EH (cell line): ENCODE measurements at regions not wholly inside any gene's neighbourhood (a gene's known extent, or its start where the extent isn't known, plus 50 kb on each side); places are given as distances from the start of the nearest gene placed in this dataset.

Source experiments
- DNase-seq: peaks from one replicate; pipeline ENCODE4 v3.0.0-alpha.2; 2015; ENCODE audit warnings: low read depth

DNA sequence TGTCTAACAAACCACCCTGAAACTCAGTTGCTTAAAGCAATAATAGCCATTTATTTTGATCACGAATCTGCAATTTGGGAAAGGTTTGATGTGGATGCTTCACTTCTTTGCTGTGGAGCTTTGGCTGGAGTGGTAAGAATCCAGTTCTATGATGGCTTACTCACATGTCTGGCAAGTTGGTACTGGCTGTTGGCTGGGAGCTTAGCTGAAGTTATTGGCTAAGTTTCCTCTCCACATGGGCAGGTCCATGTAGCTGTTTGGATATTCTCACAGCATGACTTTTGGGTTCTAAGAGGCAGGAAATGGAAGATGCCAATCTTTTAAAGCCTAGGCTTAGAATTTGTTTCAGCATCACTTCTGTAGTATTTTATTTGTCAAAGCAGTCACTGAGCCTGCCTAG, 277.6 kb upstream of the NRP1 start:
- peak; percentile 4 for DNase-seq

GRCh38 chr10:33611423-33611822, 277.0 kb upstream of the NRP1 start:
- DNase-seq, result no peak

GRCh38 chr10:33609546-33609945, 275.1 kb upstream of the NRP1 start:
- no peak for DNase-seq

- DNase-seq, result no peak
Observed at GRCh38 chr10:33602278-33602677, 267.8 kb upstream of the NRP1 start.

- DNase-seq, result peak; percentile 67
Observed at GRCh38 chr10:33600381-33600780, 265.9 kb upstream of the NRP1 start.

GRCh38 chr10:33596422-33596821, 262.0 kb upstream of the NRP1 start:
- no peak for DNase-seq

DNA sequence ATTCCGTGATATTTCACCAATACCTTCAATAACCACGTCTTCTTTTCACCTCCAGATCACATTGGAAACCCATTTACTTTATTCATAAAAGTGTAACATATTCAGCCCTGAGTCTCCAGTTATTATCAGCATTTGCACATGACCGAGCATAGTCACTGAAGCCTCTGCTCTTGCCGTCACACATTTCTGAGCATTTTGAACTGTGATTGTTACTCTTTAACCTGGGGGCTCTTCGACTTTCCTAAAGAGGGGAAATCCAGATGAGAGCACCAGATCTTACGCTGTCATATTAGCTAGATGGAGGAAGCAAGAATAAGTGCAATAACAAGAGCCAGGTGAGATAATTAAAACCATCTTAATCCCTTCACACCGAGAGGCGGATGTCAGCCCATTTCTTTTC, 260.0 kb upstream of the NRP1 start:
- DNase-seq, result no peak

DNA sequence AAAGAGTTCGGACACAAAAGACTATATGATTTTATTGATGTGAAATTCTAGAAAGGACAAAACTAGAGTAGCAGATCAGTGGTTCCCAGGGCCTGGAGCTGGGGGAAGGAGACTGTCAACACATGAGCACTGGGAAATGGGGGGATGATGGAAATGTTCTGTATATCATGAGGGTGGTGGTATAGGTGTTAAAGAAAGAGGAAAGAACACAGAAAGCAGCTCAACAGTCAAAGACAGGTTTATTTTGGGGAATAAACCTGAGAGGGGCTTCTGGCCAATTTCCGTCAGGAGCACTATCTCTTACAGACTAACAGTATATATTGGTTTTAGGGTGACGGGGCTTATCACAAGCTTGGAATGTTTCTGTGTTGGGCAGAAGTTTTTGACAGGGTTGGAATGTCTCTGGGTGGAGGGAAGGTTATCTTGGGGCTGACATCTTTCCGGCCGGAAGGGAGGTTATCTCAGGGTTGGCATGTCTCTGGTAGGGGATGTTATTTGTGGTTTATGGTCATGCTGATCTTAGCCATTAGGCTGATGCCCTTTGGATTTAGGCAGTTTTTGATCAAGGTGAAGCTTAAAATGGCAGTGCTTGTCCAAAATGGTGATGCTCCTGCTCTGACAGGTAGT, 254.6 kb upstream of the NRP1 start:
- no peak for DNase-seq

DNA sequence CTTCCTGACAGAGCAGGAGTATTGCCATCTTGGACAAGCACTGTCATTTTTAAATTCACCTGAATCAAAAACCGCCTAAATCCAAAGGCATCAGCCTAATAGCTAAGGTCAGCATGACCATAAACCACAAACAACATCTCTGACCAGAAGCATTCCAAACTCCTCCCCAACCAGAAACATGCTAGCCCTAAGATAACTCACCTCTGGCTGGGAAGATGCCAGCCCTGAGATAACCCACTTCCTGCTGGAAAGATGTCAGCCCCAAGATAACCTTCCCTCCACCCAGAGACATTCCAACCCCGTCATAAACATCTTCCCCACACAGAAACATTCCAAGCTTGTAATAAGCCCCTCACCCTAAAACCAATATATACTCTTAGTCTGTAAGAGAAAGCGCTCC, 250.1 kb upstream of the NRP1 start:
- peak; percentile 20 for DNase-seq

DNA sequence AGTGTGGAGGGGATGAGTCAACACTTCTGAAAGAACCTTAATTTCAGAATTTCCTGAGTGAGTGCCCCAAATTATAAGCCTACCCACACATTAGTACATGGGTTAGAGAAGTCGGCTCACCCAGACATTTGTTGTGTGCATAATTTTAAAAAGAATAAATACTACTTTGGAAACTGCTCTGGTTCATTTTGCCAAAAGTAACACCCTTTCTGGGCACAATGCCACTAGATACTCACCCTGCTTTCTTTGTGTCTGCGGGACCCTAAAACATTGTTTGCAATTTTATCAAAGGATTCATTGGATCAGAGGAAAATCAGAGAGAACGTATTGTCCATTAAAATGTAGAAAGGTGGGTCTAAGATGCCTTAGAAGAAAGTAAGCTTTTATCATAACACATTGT, 245.5 kb upstream of the NRP1 start:
- DNase-seq, result no peak

DNA sequence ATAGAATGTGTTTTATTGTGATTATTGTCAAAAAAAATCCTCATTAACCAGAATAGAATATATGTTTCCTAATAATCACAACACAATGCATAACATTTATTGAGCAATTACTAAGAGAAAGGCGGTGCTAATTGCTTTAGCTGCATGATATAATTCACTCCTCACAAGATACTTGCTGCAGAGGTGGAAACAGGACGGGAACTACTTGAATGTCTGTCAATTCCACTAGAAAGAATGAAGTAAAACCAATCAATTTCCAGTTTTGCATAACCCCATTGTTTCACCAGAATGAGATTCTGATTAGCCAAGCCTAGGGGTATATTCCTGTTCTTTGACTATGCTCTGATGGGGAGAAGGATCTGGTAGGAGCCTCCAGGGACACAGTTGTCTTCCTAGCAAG, 239.1 kb upstream of the NRP1 start:
- DNase-seq, result no peak

GRCh38 chr10:33571616-33572015, 237.1 kb upstream of the NRP1 start:
- DNase-seq, result peak; percentile 7

- DNase-seq, result no peak
Observed at GRCh38 chr10:33570495-33570894, 236.0 kb upstream of the NRP1 start.

GRCh38 chr10:33569702-33570101, 235.2 kb upstream of the NRP1 start:
- DNase-seq, result no peak

GRCh38 chr10:33566426-33566825, 232.0 kb upstream of the NRP1 start:
- DNase-seq, result no peak

DNA sequence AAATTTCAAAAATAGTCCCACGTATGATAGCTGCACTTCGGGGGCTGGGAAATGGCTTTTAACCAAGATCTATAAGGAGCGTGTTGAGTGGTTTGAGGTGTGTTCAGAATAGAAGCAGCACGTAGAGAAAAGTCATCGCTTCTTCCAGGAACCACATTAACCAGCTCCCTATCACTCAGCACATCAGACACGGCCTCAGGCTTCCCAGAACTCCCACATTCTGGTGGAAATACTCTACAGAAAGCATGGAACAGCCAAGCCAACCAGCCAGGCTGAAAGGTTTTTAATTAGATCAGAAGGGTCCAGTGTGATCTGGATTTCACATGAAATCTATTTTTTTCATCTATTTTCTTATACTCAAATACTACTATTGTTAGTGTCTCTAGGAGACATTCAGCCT, 231.5 kb upstream of the NRP1 start:
- peak; percentile 1 for DNase-seq

- no peak for DNase-seq
Observed at GRCh38 chr10:33565231-33565630, 230.8 kb upstream of the NRP1 start.

DNA sequence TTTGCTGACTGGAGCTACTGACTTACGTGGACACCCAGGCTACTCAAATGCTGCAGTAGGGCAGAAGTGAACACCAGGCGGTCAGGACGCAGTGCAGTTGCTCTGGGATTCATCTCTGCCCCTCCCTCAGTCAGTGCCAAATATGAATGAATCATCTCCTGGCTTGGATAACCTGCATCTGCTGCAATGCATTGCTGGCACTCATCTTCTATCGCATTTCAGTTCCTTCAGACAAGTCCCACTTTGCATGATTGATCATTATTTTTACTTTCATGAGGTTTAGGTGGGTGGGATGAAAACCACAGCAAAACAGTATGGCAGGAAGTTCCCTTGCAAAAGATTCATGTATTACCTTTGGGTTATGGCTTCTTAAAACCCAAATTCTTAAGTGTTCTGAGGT, 224.6 kb upstream of the NRP1 start:
- peak; percentile 72 for DNase-seq

DNA sequence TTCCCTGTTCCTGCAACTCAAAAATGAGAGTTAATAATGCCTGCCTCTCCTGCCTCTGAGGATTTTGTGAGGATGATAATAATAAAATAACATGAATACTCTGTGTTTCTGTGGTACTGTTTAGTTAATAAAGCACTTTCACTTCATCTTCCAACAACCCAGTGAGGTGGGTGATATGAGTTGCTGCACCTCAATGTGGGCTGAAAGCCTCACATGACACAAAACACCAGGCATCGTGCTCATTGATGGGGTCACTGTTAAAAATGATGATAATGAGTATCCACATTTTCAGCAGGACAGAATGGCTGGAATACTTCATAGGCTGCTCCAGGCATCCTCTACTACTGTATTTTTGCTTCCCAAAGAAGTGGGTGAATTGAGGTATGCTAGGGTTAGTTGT, 222.8 kb upstream of the NRP1 start:
- DNase-seq, result no peak

DNA sequence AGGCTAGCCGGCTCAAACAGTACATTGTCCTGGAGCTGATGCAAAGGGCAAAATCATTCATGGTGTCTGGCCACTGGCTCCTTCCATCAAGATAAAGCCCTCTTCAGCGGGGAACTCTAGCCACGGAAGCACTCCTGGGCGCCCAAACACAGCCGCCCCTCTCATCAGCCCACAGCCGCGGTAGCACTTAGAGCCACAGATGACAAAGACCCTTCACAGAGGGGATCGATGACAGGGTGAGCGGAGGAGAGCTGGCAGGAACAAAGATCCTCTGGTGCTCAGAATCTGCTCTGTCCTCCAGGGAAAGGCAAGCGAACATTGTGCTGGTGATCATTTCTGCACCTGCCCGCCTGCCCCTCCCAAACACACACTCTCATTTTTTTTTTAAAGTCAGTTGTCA, 222.2 kb upstream of the NRP1 start:
- DNase-seq, result no peak

GRCh38 chr10:33556103-33556502, 221.6 kb upstream of the NRP1 start:
- no peak for DNase-seq

GRCh38 chr10:33553748-33554571, 219.5 kb upstream of the NRP1 start:
- DNase-seq, result no peak

DNA sequence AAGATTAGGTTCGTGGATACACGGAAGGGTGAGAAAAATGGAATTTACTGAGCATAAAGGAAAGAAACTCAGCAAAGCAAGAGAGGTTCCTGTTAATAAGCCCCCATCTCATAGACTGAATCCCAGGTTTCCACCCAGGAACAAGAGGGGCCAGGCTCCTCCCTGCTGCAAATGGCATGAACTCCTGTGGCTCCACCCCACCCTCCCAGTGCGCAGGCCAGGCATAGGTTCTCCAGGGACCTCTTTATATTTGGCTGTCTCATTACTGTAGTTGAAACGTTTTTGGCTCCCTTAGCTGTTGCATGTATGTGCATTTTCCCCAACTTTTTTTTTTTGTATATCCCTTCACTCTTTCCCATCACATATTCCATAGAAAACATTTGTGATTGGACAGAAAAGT, 217.8 kb upstream of the NRP1 start:
- DNase-seq, result no peak

DNA sequence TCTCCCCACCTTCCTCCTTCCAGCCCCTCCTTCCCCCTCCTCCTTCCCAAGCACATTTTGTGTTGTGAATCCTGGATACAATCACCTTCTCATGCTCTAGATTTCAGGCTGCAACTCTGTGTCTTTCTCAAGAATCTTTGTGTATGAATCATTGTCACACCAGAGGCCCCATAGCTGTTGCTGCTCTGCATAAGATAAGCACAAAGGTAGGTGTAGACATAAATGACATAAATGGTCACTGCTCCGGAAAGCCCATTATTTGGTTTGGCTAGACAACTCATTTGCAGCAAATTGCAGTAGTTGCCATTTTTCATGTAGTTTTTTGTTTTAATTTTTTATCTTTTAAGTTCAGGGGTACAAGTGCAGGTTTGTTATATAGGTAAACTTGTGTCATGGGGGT, 216.3 kb upstream of the NRP1 start:
- no peak for DNase-seq
